OCI-LY3 (cell line): ENCODE measurements at regions not wholly inside any gene's neighbourhood (a gene's known extent, or its start where the extent isn't known, plus 50 kb on each side); places are given as distances from the start of the nearest gene placed in this dataset.

Experiments
- H2AFZ ChIP-seq: fragments of 200-600, 300-600 bp; shearing (Covaris generic); 2 replicates; pipeline ENCODE4 v1.6.0; 2014; ENCODE audit warnings: antibody characterized with exemption, low read depth, low read length
- H3K27ac ChIP-seq: fragments of 200-600, 300-600 bp; sonication (generic); 2 replicates; pipeline ENCODE4 v1.5.1; 2014; ENCODE audit warnings: mild to moderate bottlenecking, low read length, moderate library complexity, mixed read lengths
- H3K27me3 ChIP-seq: fragments of 200-600, 300-600 bp; sonication (generic); 2 replicates; pipeline ENCODE4 v1.6.1; 2014; ENCODE audit warnings: low read depth, low read length, mixed read lengths
- H3K36me3 ChIP-seq: fragments of 200-600, 300-600 bp; sonication (generic); replicated peaks from 2 replicates; pipeline ENCODE3; 2014; ENCODE audit warnings: low read depth, low read length, mixed read lengths
- H3K4me1 ChIP-seq: fragments of 300-600, 200-600 bp; sonication (generic); 2 replicates; pipeline ENCODE4 v1.6.1; 2014; ENCODE audit warnings: low read length, mixed read lengths
- H3K4me2 ChIP-seq: fragments of 200-600, 300-600 bp; sonication (generic); 2 replicates; pipeline ENCODE4 v1.6.1; 2014; ENCODE audit warnings: low read length, mixed read lengths
- H3K4me3 ChIP-seq: fragments of 300-600, 200-600 bp; sonication (generic); 2 replicates; pipeline ENCODE4 v1.5.1; 2014; ENCODE audit warnings: antibody characterized with exemption, mild to moderate bottlenecking, low read length, moderate library complexity
- H3K79me2 ChIP-seq: fragments of 300-600, 200-600 bp; shearing (Covaris generic); 2 replicates; pipeline ENCODE4 v1.6.1; 2014; ENCODE audit warnings: mild to moderate bottlenecking, low read length, mixed read lengths
- H3K9ac ChIP-seq: fragments of 300-600, 200-600 bp; shearing (Covaris generic); 2 replicates; pipeline ENCODE4 v1.6.0; 2014; ENCODE audit warnings: mild to moderate bottlenecking, low read length, moderate library complexity
- H3K9me3 ChIP-seq: fragments of 200-600, 300-600 bp; shearing (Covaris generic); 2 replicates; pipeline ENCODE4 v1.6.1; 2014; ENCODE audit warnings: low read length, mixed read lengths; ENCODE audit not compliant: insufficient read depth
- H4K20me1 ChIP-seq: fragments of 200-600, 300-600 bp; sonication (generic); 2 replicates; pipeline ENCODE4 v1.6.1; 2016; ENCODE audit warnings: low read length, mixed read lengths; ENCODE audit not compliant: insufficient read depth
- CTCF ChIP-seq: fragments of 200-600, 300-600 bp; sonication (generic); IDR thresholded peaks from 2 replicates; pipeline ENCODE4 v1.5.1; 2014; ENCODE audit warnings: antibody characterized with exemption, low read length, low read depth
- EZH2phosphoT487 ChIP-seq: fragments of 200-600 bp; shearing (Covaris generic); IDR thresholded peaks from 2 replicates; pipeline ENCODE4 v1.6.1; 2018; ENCODE audit warnings: antibody characterized with exemption, mixed run types, low read depth

- Histone ChIP-seq H3K4me3 (no peak overlapping the region), H3K36me3 (no peaks in the 10 kb centered on the region), H2AFZ (no peak overlapping the region), H3K79me2 (no peaks in the 10 kb centered on the region), H3K9ac (no peak overlapping the region), H3K27ac (no peak overlapping the region), H3K9me3 (peaks cover 5% of the 10 kb centered on the region; the same call in 1 of the 2 replicates), H3K27me3 (no peaks in the 10 kb centered on the region), H3K4me1 (no peaks in the 10 kb centered on the region), H3K4me2 (no peak overlapping the region), H4K20me1 (no peaks in the 10 kb centered on the region)
- TF ChIP-seq CTCF (no peak), EZH2phosphoT487 (no peak)
Measured at GRCh38 chr4:79788884-79789283, 284.1 kb downstream of the ANTXR2 start.

GRCh38 chr4:79780129-79780528 lies 292.9 kb downstream of the ANTXR2 start:
- no peak overlapping the region for H2AFZ ChIP-seq
- H3K79me2 ChIP-seq = no peaks in the 10 kb centered on the region
- no peaks in the 10 kb centered on the region for H3K36me3 ChIP-seq
- H3K27ac ChIP-seq = no peak overlapping the region
- H3K9me3 ChIP-seq = no peaks in the 10 kb centered on the region
- H3K9ac ChIP-seq = no peak overlapping the region
- TF ChIP-seq CTCF (no peak), EZH2phosphoT487 (no peak)
- H4K20me1 ChIP-seq = no peaks in the 10 kb centered on the region
- no peaks in the 10 kb centered on the region for H3K4me1 ChIP-seq
- H3K27me3 ChIP-seq = no peaks in the 10 kb centered on the region
- H3K4me3 ChIP-seq = no peak overlapping the region
- no peak overlapping the region for H3K4me2 ChIP-seq

- no peaks in the 10 kb centered on the region for H3K4me1 ChIP-seq
- no peak overlapping the region for H2AFZ ChIP-seq
- no peaks in the 10 kb centered on the region for H3K36me3 ChIP-seq
- H3K9me3 ChIP-seq = no peaks in the 10 kb centered on the region
- H3K27ac ChIP-seq = no peak overlapping the region
- H3K4me3 ChIP-seq = no peak overlapping the region
- no peak overlapping the region for H3K4me2 ChIP-seq
- no peak overlapping the region for H3K9ac ChIP-seq
- TF ChIP-seq CTCF (no peak), EZH2phosphoT487 (no peak)
- no peaks in the 10 kb centered on the region for H4K20me1 ChIP-seq
- H3K79me2 ChIP-seq = no peaks in the 10 kb centered on the region
- no peaks in the 10 kb centered on the region for H3K27me3 ChIP-seq
Measured at GRCh38 chr4:79772510-79772909, 300.5 kb downstream of the ANTXR2 start.

GRCh38 chr4:79764120-79764519 lies 308.9 kb downstream of the ANTXR2 start:
- no peaks in the 10 kb centered on the region for H3K36me3 ChIP-seq
- H3K9ac ChIP-seq = no peak overlapping the region
- H3K27me3 ChIP-seq = no peaks in the 10 kb centered on the region
- peaks cover 14% of the 10 kb centered on the region for H3K4me1 ChIP-seq
- H3K79me2 ChIP-seq = no peaks in the 10 kb centered on the region
- no peak overlapping the region for H2AFZ ChIP-seq
- H3K9me3 ChIP-seq = no peaks in the 10 kb centered on the region
- no peak overlapping the region for H3K4me2 ChIP-seq
- H4K20me1 ChIP-seq = no peaks in the 10 kb centered on the region
- H3K27ac ChIP-seq = no peak overlapping the region
- H3K4me3 ChIP-seq = no peak overlapping the region
- TF ChIP-seq EZH2phosphoT487 (no peak), CTCF (no peak)
